Astrocyte (in vitro differentiated cells and primary cell): ENCODE measurements at regions not wholly inside any gene's neighbourhood (a gene's known extent, or its start where the extent isn't known, plus 50 kb on each side); places are given as distances from the start of the nearest gene placed in this dataset.

Experiments
- CTCF ChIP-seq: IDR thresholded peaks from 2 replicates; pipeline ENCODE4 v1.5.1; 2011; ENCODE audit warnings: low read depth, mild to moderate bottlenecking, inconsistent platforms, low read length, moderate library complexity; ENCODE audit not compliant: insufficient read depth
- EZH2 ChIP-seq: IDR thresholded peaks from 2 replicates; pipeline ENCODE4 v1.6.1; 2012; ENCODE audit warnings: mild to moderate bottlenecking, low read length, inconsistent platforms; ENCODE audit not compliant: insufficient read depth

DNA sequence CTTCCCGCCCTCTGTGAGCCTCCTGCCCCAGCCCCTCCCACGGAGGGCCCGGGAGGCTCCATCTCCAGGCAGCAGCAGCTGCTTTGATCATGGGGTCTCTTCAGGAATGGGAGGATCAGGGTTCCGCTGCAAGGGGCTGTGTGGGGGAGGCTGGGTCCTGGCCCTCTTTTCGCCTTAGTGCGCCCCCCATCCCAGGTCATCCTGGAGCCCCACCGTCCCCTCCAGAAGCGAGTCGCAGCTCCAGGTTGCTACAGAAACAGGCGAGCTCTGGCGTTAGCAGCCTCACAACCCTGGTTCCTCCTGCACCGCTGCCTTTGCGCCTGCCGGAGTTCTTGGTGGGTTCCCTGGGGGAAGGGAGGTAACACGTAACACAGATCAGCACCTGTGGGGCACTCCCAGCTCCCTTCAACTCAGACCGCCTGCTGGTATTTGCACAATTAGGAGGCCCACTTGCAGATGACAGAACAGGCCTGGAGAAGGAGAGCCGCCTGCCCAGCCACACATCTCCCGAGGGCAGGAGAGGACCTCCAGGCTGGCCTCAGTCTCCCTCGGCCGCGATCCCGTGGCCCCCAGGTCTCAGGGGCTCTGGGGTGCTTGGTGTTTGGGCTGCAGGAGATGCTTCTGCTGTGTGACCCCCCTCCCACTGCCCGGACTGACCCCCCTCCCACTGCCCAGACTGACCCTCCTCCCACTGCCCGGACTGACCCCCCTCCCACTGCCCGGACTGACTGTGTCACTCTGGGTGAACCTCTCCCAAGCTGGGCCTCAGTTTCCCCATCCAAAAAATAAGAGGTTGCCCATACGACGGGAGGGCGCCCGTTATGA, 64.2 kb upstream of the ADRA2C start:
- no peak for TF ChIP-seq CTCF
- no peak for TF ChIP-seq EZH2
